Sigmoid colon (tissue), 6 donors: ENCODE measurements at regions not wholly inside any gene's neighbourhood (a gene's known extent, or its start where the extent isn't known, plus 50 kb on each side); places are given as distances from the start of the nearest gene placed in this dataset.
"Not testable (repeated sequence)": the region's sequence is repeated elsewhere in the genome, so short reads cannot be mapped to it uniquely, and the experiment has no call there.

ENCODE experiments used
- DNase-seq: peaks from one replicate; pipeline ENCODE4 v3.0.0-alpha.2; 2019
- H3K27ac ChIP-seq, 4 donors: fragments of 200-600 bp; sonication (generic); one replicate each; pipeline ENCODE4 v1.5.1; 2016 to 2019; ENCODE audit warnings: mild to moderate bottlenecking in 1 of 4
- H3K27me3 ChIP-seq, 3 donors: fragments of 200-600 bp; sonication (generic); one replicate each; pipeline ENCODE4 v1.5.1; 2019; ENCODE audit warnings: mild to moderate bottlenecking in 1 of 3
- H3K36me3 ChIP-seq, 4 donors: fragments of 200-600 bp; sonication (generic); one replicate each; pipeline ENCODE4 v1.5.1; 2016 to 2019
- H3K4me1 ChIP-seq, 4 donors: fragments of 200-600 bp; sonication (generic); one replicate each; pipeline ENCODE4 v1.5.1; 2017 to 2019
- H3K4me3 ChIP-seq, 4 donors: fragments of 200-600 bp; sonication (generic); one replicate each; pipeline ENCODE4 v1.5.1; 2017 to 2019; ENCODE audit warnings: mild to moderate bottlenecking in 2 of 4, moderate library complexity in 1 of 4
- H3K9me3 ChIP-seq, 4 donors: fragments of 200-600 bp in 3 of 4; sonication (generic) in 3 of 4; one replicate each; pipeline versions ENCODE4 v1.5.1 to v1.6.1; 2013 to 2019
- CTCF ChIP-seq, 4 experiments: fragments of 450-650 bp in 3 of 4; fragments of 200-600 bp in 1 of 4; IDR thresholded peaks; one replicate each; pipeline ENCODE4 v1.5.1; 2016 to 2019; ENCODE audit warnings: antibody characterized with exemption in 4 of 4, mild to moderate bottlenecking in 3 of 4, moderate library complexity in 2 of 4
- EP300 ChIP-seq, 4 donors: sonication (generic); formaldehyde crosslinking; IDR thresholded peaks; one replicate each; pipeline ENCODE4 v1.6.1; 2017; ENCODE audit warnings: antibody characterized with exemption in 4 of 4
- POLR2A ChIP-seq, 2 donors: fragments of 450-650 bp; IDR thresholded peaks; one replicate each; pipeline ENCODE4 v1.6.1; 2016; ENCODE audit warnings: antibody characterized with exemption in 2 of 2, mild to moderate bottlenecking in 2 of 2, moderate library complexity in 2 of 2
- POLR2AphosphoS5 ChIP-seq, 4 donors: sonication (generic); formaldehyde crosslinking; IDR thresholded peaks; one replicate each; pipeline ENCODE4 v1.6.1; 2017; ENCODE audit warnings: antibody characterized with exemption in 4 of 4
- WGBS, 2 donors: extraction: QIAGEN DNeasy Blood & Tissue Kit; methylation state at CpG; one replicate each; pipeline ENCODE4 v1.1.7; 2013; 5-methylcytosine and 5-hydroxymethylcytosine counted together
- intact Hi-C: fragments of 100-400 bp; cut with DNase I; formaldehyde crosslinking; loops from one replicate; pipeline ENCODE4 v1.15.1; 2023
- donor health status: healthy with polysubstance abuse.
- donor health status: healthy.

GRCh38 chr16:52742052-52742451, 195.1 kb upstream of the TOX3 start:
- H3K4me3 ChIP-seq, result no peak overlapping the region
- DNase-seq, result no peak
- TF ChIP-seq EP300 (IDR thresholded peaks at IDR 0.05) (no peak), CTCF (IDR thresholded peaks at IDR 0.05) (no peak), POLR2AphosphoS5 (IDR thresholded peaks at IDR 0.05) (no peak), POLR2A (IDR thresholded peaks at IDR 0.05) (no peak)
- no peaks in the 10 kb centered on the region for H3K27me3 ChIP-seq
- H3K27ac ChIP-seq, result no peak overlapping the region
- WGBS, 2 donors, result 92 to 97% methylated on average over 8 of the region's 8 CpGs
- no peaks in the 10 kb centered on the region for H3K4me1 ChIP-seq
- no peaks in the 10 kb centered on the region for H3K36me3 ChIP-seq
- intact Hi-C loops, result no loop called here
- no peaks in the 10 kb centered on the region for H3K9me3 ChIP-seq

- TF ChIP-seq EP300 (IDR thresholded peaks at IDR 0.05) (no peak), CTCF (IDR thresholded peaks at IDR 0.05) (no peak), POLR2AphosphoS5 (IDR thresholded peaks at IDR 0.05) (no peak), POLR2A (IDR thresholded peaks at IDR 0.05) (no peak)
These were observed 194.4 kb upstream of the TOX3 start for GRCh38 chr16:52741351-52741750.

GRCh38 chr16:52740766-52741165, 193.8 kb upstream of the TOX3 start:
- 78 to 93% methylated on average over 4 of the region's 4 CpGs for WGBS, 2 donors
- TF ChIP-seq POLR2A (IDR thresholded peaks at IDR 0.05) (no peak), POLR2AphosphoS5 (IDR thresholded peaks at IDR 0.05) (no peak), CTCF (IDR thresholded peaks at IDR 0.05) (no peak), EP300 (IDR thresholded peaks at IDR 0.05) (no peak)
- no peak overlapping the region for H3K4me3 ChIP-seq
- no peak for DNase-seq
- H3K9me3 ChIP-seq, result no peaks in the 10 kb centered on the region
- H3K4me1 ChIP-seq, result no peaks in the 10 kb centered on the region
- H3K36me3 ChIP-seq, result no peaks in the 10 kb centered on the region
- H3K27me3 ChIP-seq, result no peaks in the 10 kb centered on the region
- no peak overlapping the region for H3K27ac ChIP-seq
- intact Hi-C loops, result no loop called here

More at GRCh38 chr16:52741351-52741750, 194.4 kb upstream of the TOX3 start:
- 45 to 77% methylated on average over 7 of the region's 7 CpGs for WGBS, 2 donors
- H3K4me3 ChIP-seq, result no peak overlapping the region
- H3K27ac ChIP-seq, result no peak overlapping the region
- DNase-seq, result no peak
- intact Hi-C loops, result no loop called here
- no peaks in the 10 kb centered on the region for H3K36me3 ChIP-seq
- H3K27me3 ChIP-seq, result no peaks in the 10 kb centered on the region
- no peaks in the 10 kb centered on the region for H3K4me1 ChIP-seq
- no peaks in the 10 kb centered on the region for H3K9me3 ChIP-seq

GRCh38 chr16:52740333-52740732, 193.4 kb upstream of the TOX3 start:
- 91 to 92% methylated on average over 2 of the region's 2 CpGs for WGBS, 2 donors
- no peak for DNase-seq
- intact Hi-C loops, result no loop called here
- no peaks in the 10 kb centered on the region for H3K36me3 ChIP-seq
- H3K9me3 ChIP-seq, result no peaks in the 10 kb centered on the region
- H3K27ac ChIP-seq, result no peak overlapping the region
- TF ChIP-seq POLR2AphosphoS5 (IDR thresholded peaks at IDR 0.05), result no peak
- no peak for TF ChIP-seq POLR2A (IDR thresholded peaks at IDR 0.05)
- TF ChIP-seq EP300 (IDR thresholded peaks at IDR 0.05), result no peak
- TF ChIP-seq CTCF (IDR thresholded peaks at IDR 0.05), result no peak
- no peak overlapping the region for H3K4me3 ChIP-seq
- H3K4me1 ChIP-seq, result no peaks in the 10 kb centered on the region
- no peaks in the 10 kb centered on the region for H3K27me3 ChIP-seq

GRCh38 chr16:52738992-52739391, 192.0 kb upstream of the TOX3 start:
- H3K4me1 ChIP-seq, H3K36me3 ChIP-seq, H3K9me3 ChIP-seq, H3K27me3 ChIP-seq, intact Hi-C loops, H3K4me3 ChIP-seq, H3K27ac ChIP-seq, DNase-seq: not testable (repeated sequence)
- WGBS, 2 donors, result 92% methylated on average over 2 of the region's 2 CpGs
